H1 (cell line): ENCODE measurements at regions not wholly inside any gene's neighbourhood (a gene's known extent, or its start where the extent isn't known, plus 50 kb on each side); places are given as distances from the start of the nearest gene placed in this dataset.
A peak's percentile ranks its signal among the peaks of the same experiment; 100 is the strongest.

Experiments used
- CTCF ChIA-PET: fragments of 300-600 bp; sonication (Branson Sonifier 250); formaldehyde crosslinking; loops from one replicate; lab custom pipeline; 2021; ENCODE audit not compliant: partially characterized antibody; lab: Charles Lee
- POLR2A ChIA-PET: fragments of 300-600 bp; sonication (Branson Sonifier 250); formaldehyde crosslinking; loops from one replicate; lab custom pipeline; 2021; ENCODE audit warnings: inconsistent platforms; ENCODE audit not compliant: partially characterized antibody; lab: Charles Lee
- DNase-seq, 2 experiments: peaks; one replicate each; pipeline versions ENCODE4 v3.0.0 to v3.0.0-alpha.2; 2010 to 2022; ENCODE audit warnings: low spot score in 2 of 2, low read depth in 1 of 2, mixed read lengths in 1 of 2
- FAIRE-seq: peaks from 2 replicates; lab custom pipeline; 2011; peaks lifted over from hg19 to GRCh38; lab: Jason Lieb, UNC
- H2AFZ ChIP-seq: 2 replicates; pipeline ENCODE4 v1.8.1; 2012; ENCODE audit warnings: low read length, inconsistent platforms
- H2AK5ac ChIP-seq: 2 replicates; pipeline ENCODE4 v1.6.1; 2013; ENCODE audit warnings: low read depth, low read length
- H2BK120ac ChIP-seq: replicated peaks from 2 replicates; pipeline ENCODE3; 2013; ENCODE audit warnings: low read depth, low read length, inconsistent platforms
- H2BK12ac ChIP-seq: 2 replicates; pipeline ENCODE4 v1.6.1; 2013; ENCODE audit warnings: low read depth, low read length
- H2BK15ac ChIP-seq: 2 replicates; pipeline ENCODE4 v1.6.1; 2013; ENCODE audit warnings: low read length
- H2BK20ac ChIP-seq: 2 replicates; pipeline ENCODE4 v1.6.1; 2013; ENCODE audit warnings: low read length
- H2BK5ac ChIP-seq: 2 replicates; pipeline ENCODE4 v1.6.1; 2013; ENCODE audit warnings: low read depth, low read length
- H3K14ac ChIP-seq: 2 replicates; pipeline ENCODE4 v1.6.1; 2013; ENCODE audit warnings: inconsistent platforms; ENCODE audit not compliant: insufficient read length
- H3K18ac ChIP-seq: 2 replicates; pipeline ENCODE4 v1.6.1; 2013; ENCODE audit warnings: low read length; ENCODE audit errors: extremely low read depth
- H3K23ac ChIP-seq: 2 replicates; pipeline ENCODE4 v1.6.1; 2013; ENCODE audit warnings: inconsistent platforms; ENCODE audit not compliant: insufficient read length
- H3K23me2 ChIP-seq: 2 replicates; pipeline ENCODE4 v1.6.1; 2013; ENCODE audit warnings: low read depth, low read length
- H3K27ac ChIP-seq: 2 replicates; pipeline ENCODE4 v1.6.1; 2011; ENCODE audit warnings: low read depth, low read length, inconsistent platforms
- H3K27me3 ChIP-seq, 4 experiments: replicated peaks in 1 of 4; 1 replicate in 1 of 4; 2 replicates in 3 of 4; pipeline versions ENCODE4 v1.6.1 to v1.8.1; 2011 to 2013; ENCODE audit warnings: low read length in 3 of 4, mild to moderate bottlenecking in 3 of 4, inconsistent platforms in 2 of 4, mixed read lengths in 2 of 4, moderate library complexity in 1 of 4; ENCODE audit not compliant: control insufficient read depth in 3 of 4, insufficient read depth in 3 of 4; ENCODE audit errors: extremely low read depth in 1 of 4
- H3K36me3 ChIP-seq, 4 experiments: 2 replicates each; pipeline versions ENCODE4 v1.6.1 to v1.8.1; 2011 to 2013; ENCODE audit warnings: mild to moderate bottlenecking in 4 of 4, low read length in 3 of 4, moderate library complexity in 2 of 4, control low read depth in 1 of 4, inconsistent platforms in 1 of 4; ENCODE audit not compliant: insufficient read depth in 4 of 4, control insufficient read depth in 2 of 4
- H3K4ac ChIP-seq: replicated peaks from 2 replicates; pipeline ENCODE3; 2013; ENCODE audit warnings: low read length, low read depth, mixed read lengths, inconsistent platforms; ENCODE audit not compliant: insufficient read length
- H3K4me1 ChIP-seq, 4 experiments: replicated peaks in 1 of 4; 1 replicate in 1 of 4; 2 replicates in 3 of 4; pipeline versions ENCODE4 v1.6.1 to v1.8.1; 2011 to 2013; ENCODE audit warnings: low read length in 3 of 4, inconsistent platforms in 2 of 4, mixed read lengths in 1 of 4; ENCODE audit not compliant: insufficient read depth in 4 of 4, control insufficient read depth in 3 of 4
- H3K4me2 ChIP-seq, 2 experiments: 2 replicates each; pipeline versions ENCODE4 v1.6.1 to v1.8.1; 2011 to 2013; ENCODE audit warnings: low read depth in 2 of 2, low read length in 2 of 2, control low read depth in 1 of 2, inconsistent platforms in 1 of 2, mild to moderate bottlenecking in 1 of 2; ENCODE audit not compliant: insufficient read depth in 1 of 2
- H3K4me3 ChIP-seq, 4 experiments: fragments of 200-600, 300-600 bp in 1 of 4; sonication (generic), shearing (Covaris generic), sonication (Bioruptor Twin) in 1 of 4; 2 replicates each; pipeline versions ENCODE4 v1.5.1 to v1.8.1; 2011 to 2016; ENCODE audit warnings: low read length in 4 of 4, low read depth in 3 of 4, control low read depth in 2 of 4, inconsistent platforms in 2 of 4, mild to moderate bottlenecking in 2 of 4, mixed read lengths in 1 of 4, moderate library complexity in 1 of 4; ENCODE audit not compliant: insufficient read depth in 2 of 4; ENCODE audit errors: extremely low read depth in 1 of 4
- H3K56ac ChIP-seq: replicated peaks from 2 replicates; pipeline ENCODE3; 2013; ENCODE audit warnings: low read depth, mild to moderate bottlenecking, mixed read lengths, low read length, inconsistent platforms; ENCODE audit not compliant: insufficient read length
- H3K79me1 ChIP-seq: 2 replicates; pipeline ENCODE4 v1.6.1; 2013; ENCODE audit warnings: low read depth, low read length, control low read depth
- H3K79me2 ChIP-seq, 2 experiments: 2 replicates each; pipeline versions ENCODE4 v1.6.1 to v1.8.1; 2012 to 2013; ENCODE audit warnings: low read length in 2 of 2, mild to moderate bottlenecking in 2 of 2, inconsistent platforms in 1 of 2; ENCODE audit not compliant: insufficient read depth in 2 of 2, control insufficient read depth in 1 of 2
- H3K9ac ChIP-seq, 4 experiments: replicated peaks in 1 of 4; 1 replicate in 1 of 4; 2 replicates in 3 of 4; pipeline versions ENCODE4 v1.6.1 to v1.8.1; 2011 to 2013; ENCODE audit warnings: low read depth in 3 of 4, low read length in 3 of 4, control low read depth in 2 of 4, mild to moderate bottlenecking in 2 of 4, moderate library complexity in 2 of 4, inconsistent platforms in 1 of 4; ENCODE audit errors: extremely low read depth in 1 of 4
- H3K9me3 ChIP-seq, 2 experiments: 2 replicates each; pipeline versions ENCODE4 v1.6.1 to v1.8.1; 2012 to 2013; ENCODE audit warnings: mild to moderate bottlenecking in 2 of 2, moderate library complexity in 2 of 2, control low read depth in 1 of 2, inconsistent platforms in 1 of 2, low read depth in 1 of 2, low read length in 1 of 2, mixed read lengths in 1 of 2; ENCODE audit not compliant: insufficient read depth in 2 of 2
- H4K20me1 ChIP-seq, 2 experiments: replicated peaks in 1 of 2; 2 replicates each; pipeline versions ENCODE3 to v1.8.1; 2011 to 2013; ENCODE audit warnings: inconsistent platforms in 2 of 2, low read length in 2 of 2, mild to moderate bottlenecking in 1 of 2; ENCODE audit not compliant: insufficient read depth in 2 of 2, control insufficient read depth in 1 of 2
- H4K5ac ChIP-seq: 2 replicates; pipeline ENCODE4 v1.6.1; 2013; ENCODE audit warnings: low read length, low read depth, mixed read lengths, inconsistent platforms; ENCODE audit not compliant: insufficient read length
- H4K8ac ChIP-seq: 2 replicates; pipeline ENCODE4 v1.8.0; 2013; ENCODE audit warnings: mild to moderate bottlenecking, moderate library complexity, low read length, inconsistent platforms; ENCODE audit not compliant: insufficient read depth; ENCODE audit errors: extremely low read depth
- H4K91ac ChIP-seq: replicated peaks from 2 replicates; pipeline ENCODE3; 2013; ENCODE audit warnings: low read length, mixed read lengths, inconsistent platforms; ENCODE audit not compliant: insufficient read length
- CHD2 ChIP-seq: IDR thresholded peaks from 2 replicates; pipeline ENCODE4 v1.6.1; 2012; ENCODE audit warnings: low read length, improper control_type of control experiment
- EP300 ChIP-seq, 2 experiments: IDR thresholded peaks; 1 replicate in 1 of 2; 2 replicates in 1 of 2; pipeline ENCODE4 v1.6.1; 2011 to 2012; ENCODE audit warnings: low read depth in 2 of 2, low read length in 2 of 2, mild to moderate bottlenecking in 2 of 2, borderline replicate concordance in 1 of 2, inconsistent platforms in 1 of 2, moderate library complexity in 1 of 2
- GTF2F1 ChIP-seq: IDR thresholded peaks from 2 replicates; pipeline ENCODE4 v1.6.1; 2012; ENCODE audit warnings: low read depth, low read length, improper control_type of control experiment, borderline replicate concordance
- NANOG ChIP-seq: IDR thresholded peaks from 2 replicates; pipeline ENCODE4 v1.6.1; 2011; ENCODE audit warnings: low read length, low read depth, mild to moderate bottlenecking, inconsistent platforms; ENCODE audit not compliant: insufficient read depth, poor library complexity, severe bottlenecking
- PHF8 ChIP-seq: fragments of 200-600 bp; sonication (generic); conservative IDR thresholded peaks from 2 replicates; pipeline ENCODE4 v1.7.1; 2012; ENCODE audit warnings: low read depth, mild to moderate bottlenecking, inconsistent platforms, low read length, moderate library complexity
- POLR2A ChIP-seq, 2 experiments: IDR thresholded peaks; 1 replicate in 1 of 2; 2 replicates in 1 of 2; pipeline ENCODE4 v1.6.1; 2011; ENCODE audit warnings: low read depth in 2 of 2, low read length in 2 of 2, mild to moderate bottlenecking in 2 of 2; ENCODE audit errors: control extremely low read depth in 1 of 2
- RAD21 ChIP-seq, 2 experiments: IDR thresholded peaks in 1 of 2; conservative IDR thresholded peaks in 1 of 2; 2 replicates each; pipeline ENCODE4 v1.6.1; 2011; ENCODE audit warnings: low read depth in 2 of 2, low read length in 2 of 2, improper control_type of control experiment in 1 of 2, inconsistent platforms in 1 of 2, mild to moderate bottlenecking in 1 of 2, moderate library complexity in 1 of 2
- RXRA ChIP-seq: IDR thresholded peaks from 2 replicates; pipeline ENCODE4 v1.6.1; 2011; ENCODE audit warnings: low read depth, mild to moderate bottlenecking, low read length, moderate library complexity; ENCODE audit not compliant: insufficient read depth
- SIN3A ChIP-seq, 2 experiments: IDR thresholded peaks in 1 of 2; conservative IDR thresholded peaks in 1 of 2; 2 replicates each; pipeline ENCODE4 v1.6.1; 2011 to 2012; ENCODE audit warnings: low read length in 2 of 2, improper control_type of control experiment in 1 of 2, low read depth in 1 of 2, mild to moderate bottlenecking in 1 of 2
- SP1 ChIP-seq: IDR thresholded peaks from 2 replicates; pipeline ENCODE4 v1.6.1; 2011; ENCODE audit warnings: low read depth, low read length
- SP2 ChIP-seq: IDR thresholded peaks from 2 replicates; pipeline ENCODE4 v1.6.1; 2012; ENCODE audit warnings: mild to moderate bottlenecking, low read length, inconsistent platforms
- SRF ChIP-seq: IDR thresholded peaks from 2 replicates; pipeline ENCODE4 v1.6.1; 2011; ENCODE audit warnings: mild to moderate bottlenecking, low read depth, low read length, moderate library complexity
- TBP ChIP-seq: IDR thresholded peaks from 2 replicates; pipeline ENCODE4 v1.6.1; 2011; ENCODE audit warnings: low read depth, low read length, improper control_type of control experiment
- YY1 ChIP-seq: IDR thresholded peaks from 2 replicates; pipeline ENCODE4 v1.6.1; 2011; ENCODE audit warnings: low read depth, mild to moderate bottlenecking, low read length
- ZNF274 ChIP-seq: IDR thresholded peaks from 2 replicates; pipeline ENCODE4 v1.7.0; 2012; ENCODE audit warnings: low read length, borderline replicate concordance; ENCODE audit errors: extremely low read depth
- WGBS, 2 experiments: shearing (Covaris generic) in 1 of 2; methylation state at CpG; one replicate each; pipeline versions ENCODE4 v1.1.6 to v1.1.7; 2013 to 2015; ENCODE audit warnings: low lambda C conversion rate in 2 of 2, mixed read lengths in 2 of 2, inconsistent platforms in 1 of 2, low coverage in 1 of 2, missing lambda C conversion rate in 1 of 2; ENCODE audit not compliant: insufficient replicate concordance in 2 of 2, insufficient coverage in 1 of 2, insufficient read length in 1 of 2; ENCODE audit errors: extremely low coverage in 1 of 2, missing lambda C conversion rate in 1 of 2; 5-methylcytosine and 5-hydroxymethylcytosine counted together

- DNase-seq: no peak
- Histone ChIP-seq H3K27me3 (no peaks in the 10 kb centered on the region), H3K18ac (no peak overlapping the region), H3K4me1 (no peaks in the 10 kb centered on the region), H3K79me1 (no peaks in the 10 kb centered on the region), H3K79me2 (no peaks in the 10 kb centered on the region), H3K4me3 (no peak overlapping the region), H2BK120ac (no peak overlapping the region), H3K23ac (no peak overlapping the region), H2AK5ac (no peak overlapping the region), H2AFZ (no peak overlapping the region), H3K36me3 (peaks cover 0 to 4% (median under 1%) of the 10 kb centered on the region in 4 experiments; a peak in 2 of 8 replicates), H4K5ac (no peak overlapping the region), H4K20me1 (no peaks in the 10 kb centered on the region), H2BK20ac (no peak overlapping the region), H3K23me2 (no peaks in the 10 kb centered on the region), H4K8ac (no peak overlapping the region), H2BK12ac (no peak overlapping the region), H3K27ac (no peak overlapping the region), H2BK5ac (no peak overlapping the region), H4K91ac (peak overlapping the region; percentile 54), H3K9me3 (no peaks in the 10 kb centered on the region; a peak in 1 of 4 replicates), H3K9ac (no peak overlapping the region), H2BK15ac (no peak overlapping the region), H3K4ac (no peak overlapping the region), H3K4me2 (no peak overlapping the region), H3K14ac (no peak overlapping the region), H3K56ac (no peak overlapping the region)
- no peak for FAIRE-seq
- ChIA-PET POLR2A (no interaction called here), CTCF (no interaction called here)
- WGBS, 2 experiments: 90% methylated on average over 3 of the region's 4 CpGs; no CpG with 5 or more reads in 1 of the 2 experiments
- no peak for TF ChIP-seq CHD2
- no peak for TF ChIP-seq EP300 (IDR thresholded peaks at IDR 0.05; ENCODE audit: borderline replicate concordance in 1 of 2, low read depth in 2 of 2, low read length in 2 of 2)
- no peak for TF ChIP-seq TBP
- TF ChIP-seq SRF: no peak
- no peak for TF ChIP-seq ZNF274
- TF ChIP-seq RXRA: no peak
- no peak for TF ChIP-seq SP2
- TF ChIP-seq NANOG: no peak
- TF ChIP-seq SIN3A (conservative IDR thresholded peaks at IDR 0.05 in 1 of 2, IDR thresholded peaks at IDR 0.05 in 1 of 2; ENCODE audit: low read depth in 1 of 2, low read length in 2 of 2): no peak
- no peak for TF ChIP-seq GTF2F1
- TF ChIP-seq PHF8: no peak
- TF ChIP-seq YY1: no peak
- no peak for TF ChIP-seq RAD21 (IDR thresholded peaks at IDR 0.05 in 1 of 2, conservative IDR thresholded peaks at IDR 0.05 in 1 of 2; ENCODE audit: low read depth in 2 of 2, low read length in 2 of 2)
- TF ChIP-seq POLR2A (IDR thresholded peaks at IDR 0.05; ENCODE audit: control extremely low read depth in 1 of 2, low read depth in 2 of 2, low read length in 2 of 2): no peak
- no peak for TF ChIP-seq SP1
Measured at GRCh38 chrX:6701085-6701484, 166.2 kb upstream of the VCX3A start.
